ENCODE measurements at regions not wholly inside any gene's neighbourhood (a gene's known extent, or its start where the extent isn't known, plus 50 kb on each side); places are given as distances from the start of the nearest gene placed in this dataset.

DNA sequence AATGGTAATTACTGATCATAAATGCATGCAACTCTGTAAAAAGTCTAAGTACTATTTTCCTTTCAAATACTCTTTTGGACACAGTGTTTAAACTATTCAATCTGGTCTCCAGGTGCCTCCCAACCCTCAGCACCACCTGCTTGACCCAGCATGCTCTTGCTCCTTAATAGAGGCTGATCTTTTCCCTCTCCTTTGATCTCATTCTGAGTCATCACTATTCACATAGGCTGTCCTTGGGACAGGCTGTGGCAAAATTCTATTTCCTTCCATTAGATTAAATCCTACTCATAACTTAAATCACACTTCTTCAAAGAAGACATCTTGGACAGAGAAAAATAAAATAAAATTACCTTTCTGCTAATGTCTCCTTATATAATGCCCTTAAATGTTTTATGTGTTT, 199.4 kb upstream of the ST8SIA4 start:
- H3K4me3 ChIP-seq (ENCODE audit: low read depth, low read length): no peak overlapping the region
- TF ChIP-seq, protein P1, sequence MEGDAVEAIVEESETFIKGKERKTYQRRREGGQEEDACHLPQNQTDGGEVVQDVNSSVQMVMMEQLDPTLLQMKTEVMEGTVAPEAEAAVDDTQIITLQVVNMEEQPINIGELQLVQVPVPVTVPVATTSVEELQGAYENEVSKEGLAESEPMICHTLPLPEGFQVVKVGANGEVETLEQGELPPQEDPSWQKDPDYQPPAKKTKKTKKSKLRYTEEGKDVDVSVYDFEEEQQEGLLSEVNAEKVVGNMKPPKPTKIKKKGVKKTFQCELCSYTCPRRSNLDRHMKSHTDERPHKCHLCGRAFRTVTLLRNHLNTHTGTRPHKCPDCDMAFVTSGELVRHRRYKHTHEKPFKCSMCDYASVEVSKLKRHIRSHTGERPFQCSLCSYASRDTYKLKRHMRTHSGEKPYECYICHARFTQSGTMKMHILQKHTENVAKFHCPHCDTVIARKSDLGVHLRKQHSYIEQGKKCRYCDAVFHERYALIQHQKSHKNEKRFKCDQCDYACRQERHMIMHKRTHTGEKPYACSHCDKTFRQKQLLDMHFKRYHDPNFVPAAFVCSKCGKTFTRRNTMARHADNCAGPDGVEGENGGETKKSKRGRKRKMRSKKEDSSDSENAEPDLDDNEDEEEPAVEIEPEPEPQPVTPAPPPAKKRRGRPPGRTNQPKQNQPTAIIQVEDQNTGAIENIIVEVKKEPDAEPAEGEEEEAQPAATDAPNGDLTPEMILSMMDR (IDR thresholded peaks at IDR 0.05; ENCODE audit: control insufficient read depth, extremely low read depth, insufficient read depth): no peak
- DNase-seq (ENCODE audit: low read depth): no peak

DNA sequence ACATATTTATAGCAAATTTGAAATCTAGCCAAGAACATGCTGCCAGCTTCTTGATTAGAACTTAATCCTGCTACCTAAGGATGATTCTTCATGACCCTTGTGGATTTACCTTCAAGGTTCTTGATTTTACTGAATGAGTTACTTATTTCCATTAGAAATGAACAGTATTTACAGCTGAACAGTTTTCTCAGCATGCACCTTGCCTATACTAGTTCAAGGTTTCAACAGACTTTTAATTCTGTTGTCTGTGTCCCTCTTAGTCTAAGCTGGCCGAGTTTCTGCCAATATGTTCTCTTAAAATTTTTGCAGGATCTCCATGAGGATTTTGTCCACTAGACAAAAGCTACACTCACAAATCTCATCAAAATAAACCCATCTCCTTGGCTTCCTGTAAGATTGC, 188.8 kb upstream of the ST8SIA4 start:
- TF ChIP-seq, protein P1 (IDR thresholded peaks at IDR 0.05; ENCODE audit: control insufficient read depth, extremely low read depth, insufficient read depth): no peak
- no peak overlapping the region for H3K4me3 ChIP-seq (ENCODE audit: low read depth, low read length)
- DNase-seq (ENCODE audit: low read depth): no peak

- DNase-seq (ENCODE audit: low read depth): no peak
- TF ChIP-seq, protein P1 (IDR thresholded peaks at IDR 0.05; ENCODE audit: control insufficient read depth, extremely low read depth, insufficient read depth): no peak
- H3K4me3 ChIP-seq (ENCODE audit: low read depth, low read length): no peak overlapping the region
Observed at GRCh38 chr5:101084353-101084752, 181.3 kb upstream of the ST8SIA4 start.

DNA sequence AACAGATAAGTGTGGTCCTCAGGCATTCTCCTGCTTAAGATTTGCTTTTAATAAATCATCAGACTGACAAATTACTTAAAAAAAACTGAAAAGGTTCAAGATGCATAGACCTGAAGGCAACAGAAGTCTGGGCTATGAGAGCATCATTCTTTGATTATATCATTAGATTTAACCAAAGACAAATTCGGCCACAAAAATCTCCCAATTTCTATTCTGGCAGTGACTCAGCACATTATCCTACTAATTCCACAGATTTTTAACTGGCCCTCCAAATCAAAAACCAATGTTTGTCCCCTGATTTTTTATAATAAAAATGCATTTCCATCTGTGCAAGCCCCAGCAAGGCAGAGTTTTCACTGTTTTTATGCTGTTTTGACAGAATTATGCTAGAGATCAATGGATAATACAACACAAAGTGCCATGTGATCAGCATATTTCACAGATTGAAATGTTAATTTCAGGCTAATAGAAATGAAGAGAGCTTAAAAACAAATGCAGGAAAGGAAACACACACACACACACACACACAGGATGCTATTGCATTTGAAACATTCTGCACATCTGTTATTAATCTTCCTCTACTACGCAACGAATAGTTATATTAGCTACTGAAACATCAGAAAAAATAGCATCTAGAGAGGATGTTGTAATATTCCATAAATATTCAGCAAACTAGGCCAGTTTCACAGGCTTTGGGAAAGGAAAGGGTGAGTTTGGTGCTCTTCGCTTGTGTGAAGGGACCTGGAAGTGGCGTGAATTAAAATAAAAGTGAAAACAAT, 177.6 kb upstream of the ST8SIA4 start:
- DNase-seq (ENCODE audit: low read depth): no peak
- TF ChIP-seq, protein P1 (IDR thresholded peaks at IDR 0.05; ENCODE audit: control insufficient read depth, extremely low read depth, insufficient read depth): no peak
- H3K4me3 ChIP-seq (ENCODE audit: low read depth, low read length): no peak overlapping the region

DNA sequence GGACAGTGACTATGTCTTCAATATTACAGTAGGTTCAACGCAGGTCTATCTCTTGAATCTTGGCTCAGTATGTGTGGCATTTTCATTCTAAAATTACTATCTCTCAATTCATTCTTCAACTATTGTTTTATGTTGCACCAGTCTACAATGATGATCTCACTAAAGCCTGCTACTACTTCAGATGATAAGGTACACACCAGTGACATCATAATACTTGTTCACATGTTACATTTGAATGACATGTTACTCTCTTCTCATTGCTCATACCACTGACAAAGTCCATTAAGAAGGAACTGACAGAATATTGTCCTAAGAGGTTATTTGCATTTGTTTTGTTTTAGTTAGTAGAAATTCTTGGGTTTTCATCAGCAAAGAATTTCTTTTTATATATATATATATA, 165.2 kb upstream of the ST8SIA4 start:
- TF ChIP-seq, protein P1 (IDR thresholded peaks at IDR 0.05; ENCODE audit: control insufficient read depth, extremely low read depth, insufficient read depth): no peak
- DNase-seq (ENCODE audit: low read depth): no peak
- no peak overlapping the region for H3K4me3 ChIP-seq (ENCODE audit: low read depth, low read length)

DNA sequence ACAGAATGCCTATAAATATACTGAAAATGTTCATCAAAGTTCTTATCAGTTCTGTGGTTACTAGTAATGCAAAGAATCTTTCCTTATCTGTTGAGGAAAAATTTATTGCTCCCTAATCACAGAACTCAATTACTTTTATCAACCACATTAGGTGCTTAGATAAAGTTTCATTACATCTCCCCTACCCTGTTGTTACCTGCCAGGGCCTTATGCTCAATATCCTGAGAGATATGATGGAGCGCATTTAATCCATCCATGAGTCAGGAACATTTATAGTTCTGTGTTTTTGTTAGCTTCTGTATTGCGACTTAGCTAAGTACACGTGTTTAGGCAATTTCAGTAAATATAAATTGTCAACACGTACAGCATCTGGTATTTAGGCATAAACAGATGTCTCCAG, 164.3 kb upstream of the ST8SIA4 start:
- H3K4me3 ChIP-seq (ENCODE audit: low read depth, low read length): no peak overlapping the region
- TF ChIP-seq, protein P1 (IDR thresholded peaks at IDR 0.05; ENCODE audit: control insufficient read depth, extremely low read depth, insufficient read depth): no peak
- DNase-seq (ENCODE audit: low read depth): no peak

GRCh38 chr5:101062902-101063301, 159.8 kb upstream of the ST8SIA4 start:
- DNase-seq (ENCODE audit: low read depth): no peak
- TF ChIP-seq, protein P1 (IDR thresholded peaks at IDR 0.05; ENCODE audit: control insufficient read depth, extremely low read depth, insufficient read depth): no peak
- no peak overlapping the region for H3K4me3 ChIP-seq (ENCODE audit: low read depth, low read length)
